ENCODE measurements at regions not wholly inside any gene's neighbourhood (a gene's known extent, or its start where the extent isn't known, plus 50 kb on each side); places are given as distances from the start of the nearest gene placed in this dataset.
"Not testable (repeated sequence)": the region's sequence is repeated elsewhere in the genome, so short reads cannot be mapped to it uniquely, and the experiment has no call there.

GRCh38 chr9:65403721-65404120 lies 118.7 kb upstream of the FOXD4L5 start:
- TF ChIP-seq CTCF (IDR thresholded peaks at IDR 0.05): no peak
- Mint-ChIP-seq H3K36me3 (ENCODE audit: low read depth) (no peaks in the 10 kb centered on the region), H3K4me1 (ENCODE audit: low read depth) (no peaks in the 10 kb centered on the region), H3K27me3 (ENCODE audit: insufficient read depth) (no peaks in the 10 kb centered on the region), H3K4me3 (no peak overlapping the region), H3K27ac (no peak overlapping the region), H3K9me3 (peaks cover 34% of the 10 kb centered on the region)
- no peak for DNase-seq

GRCh38 chr9:65403072-65403471 lies 118.1 kb upstream of the FOXD4L5 start:
- H3K36me3 Mint-ChIP-seq (ENCODE audit: low read depth); H3K4me3 Mint-ChIP-seq; DNase-seq; H3K4me1 Mint-ChIP-seq (ENCODE audit: low read depth); H3K27me3 Mint-ChIP-seq (ENCODE audit: insufficient read depth); H3K27ac Mint-ChIP-seq: not testable (repeated sequence)
- H3K9me3 Mint-ChIP-seq: peaks cover 30% of the 10 kb centered on the region

- H3K27me3 Mint-ChIP-seq (ENCODE audit: insufficient read depth); H3K27ac Mint-ChIP-seq; DNase-seq; H3K4me3 Mint-ChIP-seq; H3K36me3 Mint-ChIP-seq (ENCODE audit: low read depth); H3K4me1 Mint-ChIP-seq (ENCODE audit: low read depth): not testable (repeated sequence)
- H3K9me3 Mint-ChIP-seq: peaks cover 22% of the 10 kb centered on the region
Measured at GRCh38 chr9:65402206-65402870, 117.3 kb upstream of the FOXD4L5 start.

GRCh38 chr9:65401456-65402045 lies 116.5 kb upstream of the FOXD4L5 start:
- H3K9me3 Mint-ChIP-seq: peaks cover 22% of the 10 kb centered on the region
- not testable (repeated sequence) for DNase-seq; H3K4me1 Mint-ChIP-seq (ENCODE audit: low read depth); H3K27ac Mint-ChIP-seq; H3K36me3 Mint-ChIP-seq (ENCODE audit: low read depth); H3K27me3 Mint-ChIP-seq (ENCODE audit: insufficient read depth); H3K4me3 Mint-ChIP-seq

GRCh38 chr9:65400886-65401285 lies 115.9 kb upstream of the FOXD4L5 start:
- no peak overlapping the region for H3K27ac Mint-ChIP-seq
- H3K36me3 Mint-ChIP-seq (ENCODE audit: low read depth): no peaks in the 10 kb centered on the region

GRCh38 chr9:65397763-65398719 lies 113.0 kb upstream of the FOXD4L5 start:
- H3K4me3 Mint-ChIP-seq; H3K9me3 Mint-ChIP-seq; H3K36me3 Mint-ChIP-seq (ENCODE audit: low read depth); DNase-seq; H3K27me3 Mint-ChIP-seq (ENCODE audit: insufficient read depth); H3K27ac Mint-ChIP-seq; H3K4me1 Mint-ChIP-seq (ENCODE audit: low read depth): not testable (repeated sequence)

More at GRCh38 chr9:65400886-65401285, 115.9 kb upstream of the FOXD4L5 start:
- no peak overlapping the region for H3K4me3 Mint-ChIP-seq
- H3K9me3 Mint-ChIP-seq: peaks cover 18% of the 10 kb centered on the region
- H3K4me1 Mint-ChIP-seq (ENCODE audit: low read depth): no peaks in the 10 kb centered on the region
- DNase-seq: no peak
- H3K27me3 Mint-ChIP-seq (ENCODE audit: insufficient read depth): no peaks in the 10 kb centered on the region
- TF ChIP-seq CTCF (IDR thresholded peaks at IDR 0.05): no peak

GRCh38 chr9:65397226-65397625 lies 112.2 kb upstream of the FOXD4L5 start:
- not testable (repeated sequence) for DNase-seq; H3K36me3 Mint-ChIP-seq (ENCODE audit: low read depth); H3K27me3 Mint-ChIP-seq (ENCODE audit: insufficient read depth); H3K4me1 Mint-ChIP-seq (ENCODE audit: low read depth); H3K9me3 Mint-ChIP-seq; H3K27ac Mint-ChIP-seq; H3K4me3 Mint-ChIP-seq

- H3K27ac Mint-ChIP-seq; H3K4me1 Mint-ChIP-seq (ENCODE audit: low read depth); H3K27me3 Mint-ChIP-seq (ENCODE audit: insufficient read depth): not testable (repeated sequence)
Measured at GRCh38 chr9:65396601-65397000, 111.6 kb upstream of the FOXD4L5 start.

GRCh38 chr9:65395789-65396188 lies 110.8 kb upstream of the FOXD4L5 start:
- DNase-seq; H3K4me3 Mint-ChIP-seq; H3K27me3 Mint-ChIP-seq (ENCODE audit: insufficient read depth); H3K27ac Mint-ChIP-seq; H3K4me1 Mint-ChIP-seq (ENCODE audit: low read depth); H3K36me3 Mint-ChIP-seq (ENCODE audit: low read depth); H3K9me3 Mint-ChIP-seq: not testable (repeated sequence)

More at GRCh38 chr9:65396601-65397000, 111.6 kb upstream of the FOXD4L5 start:
- not testable (repeated sequence) for H3K9me3 Mint-ChIP-seq; H3K4me3 Mint-ChIP-seq; DNase-seq; H3K36me3 Mint-ChIP-seq (ENCODE audit: low read depth)

GRCh38 chr9:65395121-65395520 lies 110.1 kb upstream of the FOXD4L5 start:
- H3K27me3 Mint-ChIP-seq (ENCODE audit: insufficient read depth); DNase-seq; H3K4me1 Mint-ChIP-seq (ENCODE audit: low read depth); H3K4me3 Mint-ChIP-seq; H3K9me3 Mint-ChIP-seq; H3K36me3 Mint-ChIP-seq (ENCODE audit: low read depth); H3K27ac Mint-ChIP-seq: not testable (repeated sequence)

- H3K27me3 Mint-ChIP-seq (ENCODE audit: insufficient read depth); H3K4me1 Mint-ChIP-seq (ENCODE audit: low read depth); H3K4me3 Mint-ChIP-seq; H3K27ac Mint-ChIP-seq; DNase-seq; H3K36me3 Mint-ChIP-seq (ENCODE audit: low read depth): not testable (repeated sequence)
- H3K9me3 Mint-ChIP-seq: peaks cover 11% of the 10 kb centered on the region
Measured at GRCh38 chr9:65393111-65393810, 108.3 kb upstream of the FOXD4L5 start.
